ENCODE measurements at regions not wholly inside any gene's neighbourhood (a gene's known extent, or its start where the extent isn't known, plus 50 kb on each side); places are given as distances from the start of the nearest gene placed in this dataset.

GRCh38 chr2:45178854-45179253, 169.6 kb upstream of the SIX2 start:
- TF ChIP-seq, protein P1, sequence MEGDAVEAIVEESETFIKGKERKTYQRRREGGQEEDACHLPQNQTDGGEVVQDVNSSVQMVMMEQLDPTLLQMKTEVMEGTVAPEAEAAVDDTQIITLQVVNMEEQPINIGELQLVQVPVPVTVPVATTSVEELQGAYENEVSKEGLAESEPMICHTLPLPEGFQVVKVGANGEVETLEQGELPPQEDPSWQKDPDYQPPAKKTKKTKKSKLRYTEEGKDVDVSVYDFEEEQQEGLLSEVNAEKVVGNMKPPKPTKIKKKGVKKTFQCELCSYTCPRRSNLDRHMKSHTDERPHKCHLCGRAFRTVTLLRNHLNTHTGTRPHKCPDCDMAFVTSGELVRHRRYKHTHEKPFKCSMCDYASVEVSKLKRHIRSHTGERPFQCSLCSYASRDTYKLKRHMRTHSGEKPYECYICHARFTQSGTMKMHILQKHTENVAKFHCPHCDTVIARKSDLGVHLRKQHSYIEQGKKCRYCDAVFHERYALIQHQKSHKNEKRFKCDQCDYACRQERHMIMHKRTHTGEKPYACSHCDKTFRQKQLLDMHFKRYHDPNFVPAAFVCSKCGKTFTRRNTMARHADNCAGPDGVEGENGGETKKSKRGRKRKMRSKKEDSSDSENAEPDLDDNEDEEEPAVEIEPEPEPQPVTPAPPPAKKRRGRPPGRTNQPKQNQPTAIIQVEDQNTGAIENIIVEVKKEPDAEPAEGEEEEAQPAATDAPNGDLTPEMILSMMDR (IDR thresholded peaks at IDR 0.05), result no peak
- no peak for TF ChIP-seq POLR2A (IDR thresholded peaks at IDR 0.05)

All from ovary (tissue), 3 donors.